ENCODE measurements at regions not wholly inside any gene's neighbourhood (a gene's known extent, or its start where the extent isn't known, plus 50 kb on each side); places are given as distances from the start of the nearest gene placed in this dataset.

DNA sequence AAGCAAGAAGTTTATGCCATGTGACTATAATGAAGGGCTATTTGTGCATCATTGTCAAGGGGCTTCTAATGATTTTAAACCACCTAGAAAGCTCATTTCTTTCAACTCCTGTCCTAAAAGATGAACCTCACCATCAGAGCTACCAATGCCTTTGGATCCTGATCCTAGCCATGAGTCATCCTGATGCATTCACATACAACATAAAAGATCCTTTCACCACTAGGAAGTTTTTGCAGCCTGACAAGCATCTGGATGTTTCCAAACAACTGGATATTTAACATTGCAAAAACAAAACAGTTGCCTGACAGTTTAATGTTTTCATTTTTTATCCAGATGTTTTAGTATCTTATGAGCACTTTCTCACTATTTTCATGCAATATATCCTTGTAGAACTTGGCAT lies 425.3 kb downstream of the MBD2 start:
- Histone ChIP-seq H3K27ac (no peak overlapping the region), H3K36me3 (no peaks in the 10 kb centered on the region), H3K9me3 (no peaks in the 10 kb centered on the region), H3K4me3 (no peak overlapping the region), H3K27me3 (no peaks in the 10 kb centered on the region), H3K4me1 (no peaks in the 10 kb centered on the region)
- DNase-seq (no peak), ATAC-seq (ENCODE audit: low FRiP score in 2 of 2) (no peak)
- TF ChIP-seq POLR2A (IDR thresholded peaks at IDR 0.05) (no peak), POLR2AphosphoS5 (IDR thresholded peaks at IDR 0.05) (no peak), EP300 (IDR thresholded peaks at IDR 0.05) (no peak)
- TF ChIP-seq, protein P1, sequence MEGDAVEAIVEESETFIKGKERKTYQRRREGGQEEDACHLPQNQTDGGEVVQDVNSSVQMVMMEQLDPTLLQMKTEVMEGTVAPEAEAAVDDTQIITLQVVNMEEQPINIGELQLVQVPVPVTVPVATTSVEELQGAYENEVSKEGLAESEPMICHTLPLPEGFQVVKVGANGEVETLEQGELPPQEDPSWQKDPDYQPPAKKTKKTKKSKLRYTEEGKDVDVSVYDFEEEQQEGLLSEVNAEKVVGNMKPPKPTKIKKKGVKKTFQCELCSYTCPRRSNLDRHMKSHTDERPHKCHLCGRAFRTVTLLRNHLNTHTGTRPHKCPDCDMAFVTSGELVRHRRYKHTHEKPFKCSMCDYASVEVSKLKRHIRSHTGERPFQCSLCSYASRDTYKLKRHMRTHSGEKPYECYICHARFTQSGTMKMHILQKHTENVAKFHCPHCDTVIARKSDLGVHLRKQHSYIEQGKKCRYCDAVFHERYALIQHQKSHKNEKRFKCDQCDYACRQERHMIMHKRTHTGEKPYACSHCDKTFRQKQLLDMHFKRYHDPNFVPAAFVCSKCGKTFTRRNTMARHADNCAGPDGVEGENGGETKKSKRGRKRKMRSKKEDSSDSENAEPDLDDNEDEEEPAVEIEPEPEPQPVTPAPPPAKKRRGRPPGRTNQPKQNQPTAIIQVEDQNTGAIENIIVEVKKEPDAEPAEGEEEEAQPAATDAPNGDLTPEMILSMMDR (IDR thresholded peaks at IDR 0.05), result no peak

DNA sequence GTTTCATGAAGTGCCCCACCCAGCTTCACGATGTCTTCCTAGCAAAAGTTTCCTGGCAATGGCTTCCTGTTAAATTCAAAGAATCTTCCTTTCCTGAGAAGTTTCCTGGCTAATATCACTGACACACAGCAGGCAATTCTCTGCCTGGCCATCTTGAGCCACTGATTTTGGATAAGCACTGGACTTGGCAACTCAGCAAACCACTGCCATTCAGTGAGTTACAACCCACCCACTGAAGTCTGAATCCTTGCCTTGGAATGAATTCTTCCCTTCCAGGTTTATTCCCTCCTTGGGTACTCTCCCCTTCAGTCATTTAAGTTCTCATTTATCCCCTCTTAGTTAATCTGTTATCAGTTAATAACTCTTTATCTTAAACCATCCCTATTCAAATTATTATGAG lies 426.0 kb downstream of the MBD2 start:
- ATAC-seq (ENCODE audit: low FRiP score in 2 of 2) (no peak), DNase-seq (no peak)
- Histone ChIP-seq H3K27me3 (no peaks in the 10 kb centered on the region), H3K36me3 (no peaks in the 10 kb centered on the region), H3K4me1 (no peaks in the 10 kb centered on the region), H3K27ac (no peak overlapping the region), H3K4me3 (no peak overlapping the region), H3K9me3 (no peaks in the 10 kb centered on the region)
- TF ChIP-seq, protein P1 (IDR thresholded peaks at IDR 0.05), result no peak
- no peak for TF ChIP-seq POLR2AphosphoS5 (IDR thresholded peaks at IDR 0.05)
- TF ChIP-seq EP300 (IDR thresholded peaks at IDR 0.05), result no peak
- WGBS, 2 donors, result 57 to 70% methylated on average over 1 of the region's 1 CpG

DNA sequence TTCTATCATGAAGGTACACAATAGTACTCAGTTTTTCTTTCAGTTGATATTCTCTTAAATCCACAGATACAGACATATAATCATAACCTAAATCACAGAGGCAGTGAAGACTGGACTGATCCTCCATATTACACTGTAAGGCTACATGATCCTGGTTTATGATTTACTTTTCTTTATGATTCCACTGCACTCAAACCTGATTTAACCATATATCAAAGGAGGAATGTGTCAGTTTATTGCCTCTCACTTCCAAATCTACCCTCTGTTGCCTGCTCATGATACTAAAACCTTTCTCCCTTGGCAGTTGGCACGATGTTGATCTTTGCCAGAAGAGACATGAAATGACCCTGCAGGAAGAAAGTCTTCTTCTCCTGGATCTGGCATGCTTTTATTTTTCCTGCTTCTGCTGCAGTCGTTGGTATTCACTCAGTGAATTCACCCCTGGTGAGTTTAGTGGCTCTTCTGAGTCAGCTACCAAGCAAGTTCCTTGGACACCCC lies 426.4 kb downstream of the MBD2 start:
- WGBS, 2 donors, result 62 to 66% methylated on average over 2 of the region's 2 CpGs
- DNase-seq, result no peak
- TF ChIP-seq, protein P1 (IDR thresholded peaks at IDR 0.05), result no peak
- TF ChIP-seq EP300 (IDR thresholded peaks at IDR 0.05) (no peak), POLR2A (IDR thresholded peaks at IDR 0.05) (no peak), POLR2AphosphoS5 (IDR thresholded peaks at IDR 0.05) (no peak)
- H3K9me3 ChIP-seq, result peaks cover 0 to under 1% (median 0%) of the 10 kb centered on the region in 4 donors
- H3K4me1 ChIP-seq, result no peaks in the 10 kb centered on the region
- ATAC-seq (ENCODE audit: low FRiP score in 2 of 2), result no peak
- H3K27ac ChIP-seq, result no peak overlapping the region
- no peaks in the 10 kb centered on the region for H3K27me3 ChIP-seq
- H3K36me3 ChIP-seq, result no peaks in the 10 kb centered on the region
- no peak overlapping the region for H3K4me3 ChIP-seq

DNA sequence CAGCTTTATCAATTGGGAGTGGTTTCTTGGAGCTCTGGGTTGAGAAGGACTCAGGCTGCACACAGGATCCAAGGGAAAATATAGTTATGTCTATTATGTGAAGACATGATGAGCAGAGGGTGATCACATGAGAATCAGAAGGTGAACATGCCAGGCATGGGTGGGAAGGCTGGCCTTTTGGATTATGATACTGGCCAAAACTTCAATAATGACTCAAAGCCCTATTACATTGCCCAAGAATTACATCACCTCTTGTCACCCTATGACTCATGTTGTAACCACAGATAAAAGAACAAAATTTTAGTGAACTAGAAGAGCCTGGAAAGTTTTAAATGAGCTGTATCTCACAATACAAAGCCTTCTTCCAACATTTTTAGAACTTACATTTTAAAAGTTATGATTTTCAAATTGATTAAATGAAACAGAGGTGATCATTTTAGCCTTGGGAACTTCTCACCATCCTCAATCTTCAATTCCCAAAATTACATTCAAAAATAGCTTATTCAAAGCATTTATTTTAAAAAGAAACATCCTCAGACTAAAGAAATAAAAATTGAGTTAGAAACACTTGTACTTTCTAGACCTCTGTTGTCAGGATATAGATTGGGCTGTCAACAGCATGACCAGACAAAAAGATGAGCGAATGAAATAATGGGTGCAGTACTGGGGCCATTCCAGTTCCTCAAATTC lies 428.3 kb downstream of the MBD2 start:
- H3K27ac ChIP-seq, result no peak overlapping the region
- no peaks in the 10 kb centered on the region for H3K27me3 ChIP-seq
- ATAC-seq (ENCODE audit: low FRiP score in 2 of 2), result peak in 1 of 2 donors; percentile 94
- H3K4me3 ChIP-seq, result no peak overlapping the region
- 88 to 100% methylated on average over 1 of the region's 1 CpG for WGBS, 2 donors
- DNase-seq, result no peak
- no peaks in the 10 kb centered on the region for H3K36me3 ChIP-seq
- TF ChIP-seq, protein P1 (IDR thresholded peaks at IDR 0.05), result no peak
- peak in 1 of 4 donors; percentile 31 for TF ChIP-seq EP300 (IDR thresholded peaks at IDR 0.05)
- no peaks in the 10 kb centered on the region for H3K4me1 ChIP-seq
- peaks cover 0 to 3% (median 0%) of the 10 kb centered on the region in 4 donors for H3K9me3 ChIP-seq

DNA sequence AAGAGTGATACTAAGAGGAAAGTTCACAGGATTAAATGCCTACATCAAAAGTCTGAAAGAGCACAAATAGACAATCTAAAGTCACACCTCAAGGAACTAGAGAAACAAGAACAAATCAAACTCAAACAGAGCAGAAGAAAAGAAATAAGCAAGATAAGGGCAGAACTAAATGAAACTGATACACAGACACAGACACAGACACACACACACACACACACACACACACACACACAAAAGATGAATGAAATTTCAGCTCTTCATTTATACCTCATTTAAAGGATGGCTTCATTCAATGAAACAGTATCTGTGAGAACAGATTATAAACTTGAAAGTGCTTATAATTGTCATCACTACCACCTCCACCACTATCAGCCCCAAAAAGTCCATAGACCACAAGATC lies 428.9 kb downstream of the MBD2 start:
- Histone ChIP-seq H3K9me3 (peaks cover 0 to 3% (median 0%) of the 10 kb centered on the region in 4 donors), H3K27me3 (no peaks in the 10 kb centered on the region), H3K27ac (no peak overlapping the region), H3K4me1 (no peaks in the 10 kb centered on the region), H3K36me3 (no peaks in the 10 kb centered on the region), H3K4me3 (no peak overlapping the region)
- ATAC-seq (ENCODE audit: low FRiP score in 2 of 2), result no peak
- no peak for DNase-seq
- TF ChIP-seq, protein P1 (IDR thresholded peaks at IDR 0.05), result no peak
- TF ChIP-seq POLR2A (IDR thresholded peaks at IDR 0.05) (no peak), POLR2AphosphoS5 (IDR thresholded peaks at IDR 0.05) (no peak), EP300 (IDR thresholded peaks at IDR 0.05) (no peak)
